HepG2 (cell line): ENCODE measurements at regions not wholly inside any gene's neighbourhood (a gene's known extent, or its start where the extent isn't known, plus 50 kb on each side); places are given as distances from the start of the nearest gene placed in this dataset.

Source experiments
- ETV5 ChIP-seq: IDR thresholded peaks from 2 replicates; pipeline ENCODE4 v1.6.1; 2018; ENCODE audit warnings: missing biosample characterization, missing genetic modification reagents, inconsistent platforms, borderline replicate concordance
- MBD4 ChIP-seq: IDR thresholded peaks from 2 replicates; pipeline ENCODE4 v1.6.1; 2012; ENCODE audit warnings: low read length, inconsistent platforms, borderline replicate concordance
- NFE2 ChIP-seq: sonication (generic); formaldehyde crosslinking; IDR thresholded peaks from 2 replicates; pipeline ENCODE4 v1.4.0; 2020; ENCODE audit warnings: missing genetic modification reagents
- PLRG1 ChIP-seq: fragments of 450-650 bp; conservative IDR thresholded peaks from 2 replicates; pipeline ENCODE4 v1.6.1; 2016
- SP1 ChIP-seq, 2 experiments: fragments of 450-650 bp in 1 of 2; sonication (generic) in 1 of 2; formaldehyde crosslinking in 1 of 2; IDR thresholded peaks; 2 replicates each; pipeline versions ENCODE4 v1.4.0 to v1.6.1; 2016 to 2020; ENCODE audit warnings: missing genetic modification reagents in 1 of 2
- ZBTB8A ChIP-seq: sonication (generic); formaldehyde crosslinking; IDR thresholded peaks from 2 replicates; pipeline ENCODE4 v1.4.0; 2020; ENCODE audit warnings: mild to moderate bottlenecking, low read depth, missing genetic modification reagents, borderline replicate concordance
- TF ChIP-seq, protein P1 (sequence below): sonication (generic); formaldehyde crosslinking; IDR thresholded peaks from 2 replicates; pipeline ENCODE4 v1.4.0; 2020; ENCODE audit warnings: missing genetic modification reagents
- TF ChIP-seq, protein P2 (sequence below): sonication (generic); formaldehyde crosslinking; IDR thresholded peaks from 2 replicates; pipeline ENCODE4 v1.5.1; 2020; ENCODE audit warnings: missing genetic modification reagents, mild to moderate bottlenecking, borderline replicate concordance
- TF ChIP-seq, protein P3 (sequence below): sonication (generic); formaldehyde crosslinking; IDR thresholded peaks from 2 replicates; pipeline ENCODE4 v1.4.0; 2020; ENCODE audit warnings: missing genetic modification reagents, borderline replicate concordance

DNA sequence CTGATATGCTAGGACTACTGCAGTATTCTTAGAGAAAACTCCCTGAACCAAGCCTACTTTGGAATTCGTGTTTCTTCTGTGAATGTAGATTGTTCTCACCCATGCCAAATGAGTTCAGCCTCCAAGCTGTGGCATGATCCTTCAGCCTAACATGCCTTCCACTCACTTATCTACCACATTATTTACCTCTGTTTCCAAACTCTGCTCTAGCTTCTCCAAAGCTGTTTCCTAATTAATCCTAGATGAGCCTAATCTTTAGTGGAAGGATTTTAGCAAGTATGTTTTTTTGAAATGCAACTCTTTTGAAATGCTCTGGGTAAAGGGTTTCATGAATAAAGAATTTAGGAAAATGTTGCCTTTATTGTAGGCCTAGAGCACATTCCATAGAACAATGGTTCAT lies 152.9 kb upstream of the MMADHC start (continued):
- TF ChIP-seq SP1 (IDR thresholded peaks at IDR 0.05) (no peak), SP1 (CRISPR knock-in tag; IDR thresholded peaks at IDR 0.05) (no peak), NFE2 (CRISPR knock-in tag) (no peak), ETV5 (no peak), PLRG1 (no peak), MBD4 (no peak), ZBTB8A (CRISPR knock-in tag) (no peak)
- TF ChIP-seq, protein P1, sequence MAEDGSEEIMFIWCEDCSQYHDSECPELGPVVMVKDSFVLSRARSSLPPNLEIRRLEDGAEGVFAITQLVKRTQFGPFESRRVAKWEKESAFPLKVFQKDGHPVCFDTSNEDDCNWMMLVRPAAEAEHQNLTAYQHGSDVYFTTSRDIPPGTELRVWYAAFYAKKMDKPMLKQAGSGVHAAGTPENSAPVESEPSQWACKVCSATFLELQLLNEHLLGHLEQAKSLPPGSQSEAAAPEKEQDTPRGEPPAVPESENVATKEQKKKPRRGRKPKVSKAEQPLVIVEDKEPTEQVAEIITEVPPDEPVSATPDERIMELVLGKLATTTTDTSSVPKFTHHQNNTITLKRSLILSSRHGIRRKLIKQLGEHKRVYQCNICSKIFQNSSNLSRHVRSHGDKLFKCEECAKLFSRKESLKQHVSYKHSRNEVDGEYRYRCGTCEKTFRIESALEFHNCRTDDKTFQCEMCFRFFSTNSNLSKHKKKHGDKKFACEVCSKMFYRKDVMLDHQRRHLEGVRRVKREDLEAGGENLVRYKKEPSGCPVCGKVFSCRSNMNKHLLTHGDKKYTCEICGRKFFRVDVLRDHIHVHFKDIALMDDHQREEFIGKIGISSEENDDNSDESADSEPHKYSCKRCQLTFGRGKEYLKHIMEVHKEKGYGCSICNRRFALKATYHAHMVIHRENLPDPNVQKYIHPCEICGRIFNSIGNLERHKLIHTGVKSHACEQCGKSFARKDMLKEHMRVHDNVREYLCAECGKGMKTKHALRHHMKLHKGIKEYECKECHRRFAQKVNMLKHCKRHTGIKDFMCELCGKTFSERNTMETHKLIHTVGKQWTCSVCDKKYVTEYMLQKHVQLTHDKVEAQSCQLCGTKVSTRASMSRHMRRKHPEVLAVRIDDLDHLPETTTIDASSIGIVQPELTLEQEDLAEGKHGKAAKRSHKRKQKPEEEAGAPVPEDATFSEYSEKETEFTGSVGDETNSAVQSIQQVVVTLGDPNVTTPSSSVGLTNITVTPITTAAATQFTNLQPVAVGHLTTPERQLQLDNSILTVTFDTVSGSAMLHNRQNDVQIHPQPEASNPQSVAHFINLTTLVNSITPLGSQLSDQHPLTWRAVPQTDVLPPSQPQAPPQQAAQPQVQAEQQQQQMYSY = no peak
- TF ChIP-seq, protein P2, sequence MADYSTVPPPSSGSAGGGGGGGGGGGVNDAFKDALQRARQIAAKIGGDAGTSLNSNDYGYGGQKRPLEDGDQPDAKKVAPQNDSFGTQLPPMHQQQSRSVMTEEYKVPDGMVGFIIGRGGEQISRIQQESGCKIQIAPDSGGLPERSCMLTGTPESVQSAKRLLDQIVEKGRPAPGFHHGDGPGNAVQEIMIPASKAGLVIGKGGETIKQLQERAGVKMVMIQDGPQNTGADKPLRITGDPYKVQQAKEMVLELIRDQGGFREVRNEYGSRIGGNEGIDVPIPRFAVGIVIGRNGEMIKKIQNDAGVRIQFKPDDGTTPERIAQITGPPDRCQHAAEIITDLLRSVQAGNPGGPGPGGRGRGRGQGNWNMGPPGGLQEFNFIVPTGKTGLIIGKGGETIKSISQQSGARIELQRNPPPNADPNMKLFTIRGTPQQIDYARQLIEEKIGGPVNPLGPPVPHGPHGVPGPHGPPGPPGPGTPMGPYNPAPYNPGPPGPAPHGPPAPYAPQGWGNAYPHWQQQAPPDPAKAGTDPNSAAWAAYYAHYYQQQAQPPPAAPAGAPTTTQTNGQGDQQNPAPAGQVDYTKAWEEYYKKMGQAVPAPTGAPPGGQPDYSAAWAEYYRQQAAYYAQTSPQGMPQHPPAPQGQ (CRISPR knock-in tag) = no peak
- TF ChIP-seq, protein P3, sequence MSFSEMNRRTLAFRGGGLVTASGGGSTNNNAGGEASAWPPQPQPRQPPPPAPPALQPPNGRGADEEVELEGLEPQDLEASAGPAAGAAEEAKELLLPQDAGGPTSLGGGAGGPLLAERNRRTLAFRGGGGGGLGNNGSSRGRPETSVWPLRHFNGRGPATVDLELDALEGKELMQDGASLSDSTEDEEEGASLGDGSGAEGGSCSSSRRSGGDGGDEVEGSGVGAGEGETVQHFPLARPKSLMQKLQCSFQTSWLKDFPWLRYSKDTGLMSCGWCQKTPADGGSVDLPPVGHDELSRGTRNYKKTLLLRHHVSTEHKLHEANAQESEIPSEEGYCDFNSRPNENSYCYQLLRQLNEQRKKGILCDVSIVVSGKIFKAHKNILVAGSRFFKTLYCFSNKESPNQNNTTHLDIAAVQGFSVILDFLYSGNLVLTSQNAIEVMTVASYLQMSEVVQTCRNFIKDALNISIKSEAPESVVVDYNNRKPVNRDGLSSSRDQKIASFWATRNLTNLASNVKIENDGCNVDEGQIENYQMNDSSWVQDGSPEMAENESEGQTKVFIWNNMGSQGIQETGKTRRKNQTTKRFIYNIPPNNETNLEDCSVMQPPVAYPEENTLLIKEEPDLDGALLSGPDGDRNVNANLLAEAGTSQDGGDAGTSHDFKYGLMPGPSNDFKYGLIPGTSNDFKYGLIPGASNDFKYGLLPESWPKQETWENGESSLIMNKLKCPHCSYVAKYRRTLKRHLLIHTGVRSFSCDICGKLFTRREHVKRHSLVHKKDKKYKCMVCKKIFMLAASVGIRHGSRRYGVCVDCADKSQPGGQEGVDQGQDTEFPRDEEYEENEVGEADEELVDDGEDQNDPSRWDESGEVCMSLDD (CRISPR knock-in tag) = no peak
